RWPE1 (cell line): ENCODE measurements at regions not wholly inside any gene's neighbourhood (a gene's known extent, or its start where the extent isn't known, plus 50 kb on each side); places are given as distances from the start of the nearest gene placed in this dataset.

Source experiments
- CTCF ChIA-PET: fragments of 350-600 bp; sonication (Branson Sonifier 250); formaldehyde crosslinking; extraction: SDS; loops from one replicate; lab custom pipeline; 2021; lab: Yijun Ruan, JAX
- POLR2A ChIA-PET: fragments of 400-600 bp; formaldehyde crosslinking; extraction: SDS; loops from one replicate; lab custom pipeline; 2020; ENCODE audit warnings: antibody characterized with exemption; ENCODE audit not compliant: low non-redundant PET; lab: Yijun Ruan, JAX
- DNase-seq: peaks from one replicate; pipeline ENCODE4 v3.0.0; 2012; ENCODE audit warnings: low spot score
- H3K27ac ChIP-seq: fragments of 450-650 bp; 2 replicates; pipeline ENCODE4 v1.5.1; 2017
- CTCF ChIP-seq: fragments of 450-650 bp; conservative IDR thresholded peaks from 2 replicates; pipeline ENCODE4 v1.5.1; 2017; ENCODE audit warnings: low read depth, mild to moderate bottlenecking

- no peak overlapping the region for H3K27ac ChIP-seq
- peak; percentile 45 for DNase-seq
- POLR2A ChIA-PET = no interaction called here
- no peak for TF ChIP-seq CTCF
- CTCF ChIA-PET = no interaction called here
These were observed 295.1 kb upstream of the SFSWAP start for GRCh38 chr12:131415781-131416180.

GRCh38 chr12:131418121-131418520 is 292.8 kb upstream of the SFSWAP start:
- ChIA-PET POLR2A (no interaction called here), CTCF (interaction anchor here (0.6 kb wide), 1 partner anchor 20 kb away, joined by 3 read pairs; no protein-coding TSS in a partner anchor)
- H3K27ac ChIP-seq = no peak overlapping the region
- DNase-seq = no peak
- no peak for TF ChIP-seq CTCF

- POLR2A ChIA-PET = no interaction called here
- CTCF ChIA-PET = no interaction called here
These were observed 292.0 kb upstream of the SFSWAP start for GRCh38 chr12:131418884-131419283.

GRCh38 chr12:131420867-131421447 is 289.9 kb upstream of the SFSWAP start:
- ChIA-PET POLR2A (no interaction called here), CTCF (no interaction called here)
- DNase-seq = no peak
- no peak for TF ChIP-seq CTCF
- H3K27ac ChIP-seq = no peak overlapping the region

More at GRCh38 chr12:131418884-131419283, 292.0 kb upstream of the SFSWAP start:
- no peak for TF ChIP-seq CTCF
- H3K27ac ChIP-seq = no peak overlapping the region
- no peak for DNase-seq

GRCh38 chr12:131421509-131422186 is 289.2 kb upstream of the SFSWAP start:
- CTCF ChIA-PET = no interaction called here

GRCh38 chr12:131422187-131422520 is 288.7 kb upstream of the SFSWAP start:
- ChIA-PET POLR2A (no interaction called here), CTCF (no interaction called here)
- H3K27ac ChIP-seq = no peak overlapping the region

More at GRCh38 chr12:131421509-131422186, 289.2 kb upstream of the SFSWAP start:
- no peak for DNase-seq
- TF ChIP-seq CTCF = no peak
- H3K27ac ChIP-seq = no peak overlapping the region
- POLR2A ChIA-PET = no interaction called here

More at GRCh38 chr12:131422187-131422520, 288.7 kb upstream of the SFSWAP start:
- DNase-seq = no peak
- TF ChIP-seq CTCF = no peak
